NCI-H2171 (cell line): ENCODE measurements at regions not wholly inside any gene's neighbourhood (a gene's known extent, or its start where the extent isn't known, plus 50 kb on each side); places are given as distances from the start of the nearest gene placed in this dataset.
A peak's percentile ranks its signal among the peaks of the same experiment; 100 is the strongest.
"Not testable (repeated sequence)": the region's sequence is repeated elsewhere in the genome, so short reads cannot be mapped to it uniquely, and the experiment has no call there.

Experiments used
- DNase-seq: peaks from one replicate; lab custom pipeline; 2025; lab: John Stamatoyannopoulos, UW

- no peak for DNase-seq
These were observed 51.1 kb downstream of the DOP1B start for GRCh38 chr21:36207577-36208320.

GRCh38 chr21:36208326-36209013 lies 51.8 kb downstream of the DOP1B start:
- DNase-seq: no peak

GRCh38 chr21:36209626-36210171 lies 53.1 kb downstream of the DOP1B start:
- DNase-seq: peak; percentile 17

GRCh38 chr21:36210779-36211659 lies 54.4 kb downstream of the DOP1B start:
- no peak for DNase-seq

- no peak for DNase-seq
These were observed 55.3 kb downstream of the DOP1B start for GRCh38 chr21:36211660-36212512.

GRCh38 chr21:36212513-36212780 lies 55.8 kb downstream of the DOP1B start:
- no peak for DNase-seq

- DNase-seq: no peak
These were observed 57.9 kb downstream of the DOP1B start for GRCh38 chr21:36214561-36214960.

- DNase-seq: no peak
These were observed 61.1 kb downstream of the DOP1B start for GRCh38 chr21:36217743-36218142.

- DNase-seq: no peak
These were observed 62.1 kb downstream of the DOP1B start for GRCh38 chr21:36218691-36219090.

GRCh38 chr21:36223451-36223850 lies 66.8 kb downstream of the DOP1B start:
- DNase-seq: no peak

GRCh38 chr21:36229181-36229580 lies 72.6 kb downstream of the DOP1B start:
- no peak for DNase-seq

- not testable (repeated sequence) for DNase-seq
These were observed 74.8 kb downstream of the DOP1B start for GRCh38 chr21:36231444-36231843.

GRCh38 chr21:36232641-36233040 lies 76.0 kb downstream of the DOP1B start:
- no peak for DNase-seq

- DNase-seq: no peak
These were observed 78.5 kb downstream of the DOP1B start for GRCh38 chr21:36235058-36235582.

GRCh38 chr21:36236052-36236730 lies 79.6 kb downstream of the DOP1B start:
- no peak for DNase-seq

- no peak for DNase-seq
These were observed 80.8 kb downstream of the DOP1B start for GRCh38 chr21:36237441-36237840.

- no peak for DNase-seq
These were observed 80.4 kb upstream of the MORC3 start for GRCh38 chr21:36239585-36239984.

- no peak for DNase-seq
These were observed 78.3 kb upstream of the MORC3 start for GRCh38 chr21:36241717-36242116.

GRCh38 chr21:36245115-36245514 lies 74.9 kb upstream of the MORC3 start:
- DNase-seq: no peak

- DNase-seq: no peak
These were observed 74.3 kb upstream of the MORC3 start for GRCh38 chr21:36245649-36246048.
